A549 (cell line): ENCODE measurements at regions not wholly inside any gene's neighbourhood (a gene's known extent, or its start where the extent isn't known, plus 50 kb on each side); places are given as distances from the start of the nearest gene placed in this dataset.

Experiments used
- HDAC2 ChIP-seq: fragments of 200-600 bp; sonication (generic); IDR thresholded peaks from 2 replicates; pipeline ENCODE4 v1.6.1; 2016
- POLR2A ChIP-seq: IDR thresholded peaks from 2 replicates; pipeline ENCODE4 v1.6.1; 2012; ENCODE audit warnings: mild to moderate bottlenecking, low read length
- TF ChIP-seq, protein P1 (sequence below): IDR thresholded peaks from 2 replicates; pipeline ENCODE4 v1.6.1; 2012

DNA sequence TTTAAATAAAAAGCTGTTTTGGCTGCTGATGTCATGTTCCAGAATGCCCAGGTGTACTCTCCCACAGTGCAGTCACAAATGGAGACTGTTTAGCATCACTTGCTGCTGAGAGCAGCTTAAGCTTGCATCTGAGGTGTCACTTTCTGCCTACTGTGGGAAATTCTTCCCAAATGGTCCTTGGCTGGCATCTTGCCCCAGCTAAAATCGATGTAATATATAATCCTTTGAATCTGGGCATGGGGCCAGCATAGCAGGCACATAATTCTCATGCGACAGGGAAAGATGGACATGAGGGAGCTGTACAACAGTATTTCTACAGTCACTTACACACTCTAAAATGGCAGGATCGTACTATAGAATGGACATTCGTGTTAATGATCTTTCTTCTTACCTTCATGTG, 144.3 kb downstream of the MACIR start:
- TF ChIP-seq POLR2A (no peak), HDAC2 (no peak)
- TF ChIP-seq, protein P1, sequence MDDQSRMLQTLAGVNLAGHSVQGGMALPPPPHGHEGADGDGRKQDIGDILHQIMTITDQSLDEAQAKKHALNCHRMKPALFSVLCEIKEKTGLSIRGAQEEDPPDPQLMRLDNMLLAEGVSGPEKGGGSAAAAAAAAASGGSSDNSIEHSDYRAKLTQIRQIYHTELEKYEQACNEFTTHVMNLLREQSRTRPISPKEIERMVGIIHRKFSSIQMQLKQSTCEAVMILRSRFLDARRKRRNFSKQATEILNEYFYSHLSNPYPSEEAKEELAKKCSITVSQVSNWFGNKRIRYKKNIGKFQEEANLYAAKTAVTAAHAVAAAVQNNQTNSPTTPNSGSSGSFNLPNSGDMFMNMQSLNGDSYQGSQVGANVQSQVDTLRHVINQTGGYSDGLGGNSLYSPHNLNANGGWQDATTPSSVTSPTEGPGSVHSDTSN: no peak
